GM19372 (cell line): ENCODE measurements at regions not wholly inside any gene's neighbourhood (a gene's known extent, or its start where the extent isn't known, plus 50 kb on each side); places are given as distances from the start of the nearest gene placed in this dataset.

ENCODE experiments used
- ATAC-seq: cut with Tn5 transposase; IDR thresholded peaks from one replicate; pipeline ENCODE4 v1.9.1; 2021; ENCODE audit warnings: mild to moderate bottlenecking, low read depth, moderate library complexity; ENCODE audit not compliant: unreplicated experiment

DNA sequence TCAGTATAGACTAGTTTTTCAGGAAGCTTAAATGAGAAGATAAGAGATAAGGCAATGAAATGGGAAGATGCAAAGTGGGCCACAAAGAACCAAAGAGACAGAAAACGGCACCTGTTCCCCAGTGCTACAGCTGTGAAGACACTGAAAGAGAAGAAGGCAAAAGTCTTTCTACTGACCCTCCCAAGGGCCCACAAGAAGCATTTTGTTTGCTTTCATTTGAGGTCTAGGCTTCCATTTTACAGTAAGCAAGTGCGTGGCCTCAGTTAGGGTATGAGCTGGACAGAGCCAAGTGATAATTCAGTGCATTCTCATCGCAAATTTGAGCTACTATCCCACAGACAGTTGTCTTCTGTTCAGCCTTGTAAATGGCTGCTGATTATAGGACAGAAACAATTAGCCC, 53.4 kb upstream of the STK17B start:
- no peak for ATAC-seq

DNA sequence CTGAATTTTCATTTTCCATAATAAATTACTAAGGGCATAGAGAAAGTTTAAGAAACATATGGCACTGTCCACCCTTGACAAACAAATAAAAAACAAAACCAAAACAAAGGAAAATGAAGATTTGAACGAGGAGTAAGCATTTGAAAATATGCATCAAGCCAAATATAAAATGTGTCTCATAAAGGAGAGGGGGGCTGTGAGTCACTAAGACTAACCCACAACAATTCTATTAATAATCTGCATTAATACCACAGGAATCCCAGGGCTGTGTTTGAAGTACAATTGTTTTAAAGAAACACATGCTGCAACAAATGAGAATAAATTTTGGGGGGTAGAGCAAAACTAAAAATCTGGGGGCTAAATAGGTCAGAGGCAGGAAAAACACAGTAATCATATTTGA, 53.8 kb upstream of the STK17B start:
- ATAC-seq: no peak

DNA sequence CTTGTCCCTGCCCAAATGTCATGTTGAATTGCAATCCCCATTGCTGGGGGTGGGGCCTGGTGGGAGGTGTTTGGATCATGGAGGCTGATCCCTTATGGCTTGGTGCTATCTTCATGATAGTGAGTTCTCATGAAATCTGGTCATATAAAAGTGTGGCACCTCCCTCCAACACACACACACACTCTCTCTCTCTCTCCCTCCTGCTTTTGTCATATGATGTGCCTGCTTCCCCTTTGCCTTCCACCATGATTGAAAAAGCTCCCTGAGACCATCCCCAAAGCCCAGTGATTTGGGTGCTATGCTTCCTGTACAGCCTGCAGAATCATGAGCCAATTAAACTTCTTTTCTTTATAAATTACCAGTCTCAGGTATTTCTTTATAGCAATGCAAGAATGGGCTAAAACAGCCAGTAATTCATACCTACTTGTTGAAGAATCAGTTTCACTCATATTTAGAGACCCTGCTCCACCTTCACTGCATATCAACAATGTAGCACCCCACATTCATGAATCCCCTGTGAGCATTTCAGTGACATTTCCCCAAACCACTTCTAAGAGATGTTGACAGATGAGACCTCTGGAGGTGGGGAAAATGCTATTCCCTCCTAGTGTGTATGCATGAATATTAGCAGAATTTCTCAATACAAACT, 54.8 kb upstream of the STK17B start:
- ATAC-seq: no peak

DNA sequence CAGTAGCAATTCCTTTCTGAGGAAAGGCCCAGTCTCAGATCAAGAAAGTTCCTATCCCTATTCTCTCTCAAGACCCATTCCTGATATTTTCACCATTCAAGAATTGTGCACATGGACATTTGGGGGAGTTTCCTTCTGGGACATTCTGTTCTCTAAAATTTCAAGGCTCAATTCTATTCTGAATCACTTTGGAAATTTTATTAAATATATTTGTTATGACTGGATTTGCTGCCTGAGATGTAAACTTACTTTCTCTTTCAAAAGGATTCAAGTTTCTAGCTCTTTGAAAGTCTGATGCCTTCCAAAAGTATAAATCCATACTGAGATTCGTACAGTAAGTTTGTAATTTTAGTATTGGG, 55.3 kb upstream of the STK17B start:
- ATAC-seq: no peak

DNA sequence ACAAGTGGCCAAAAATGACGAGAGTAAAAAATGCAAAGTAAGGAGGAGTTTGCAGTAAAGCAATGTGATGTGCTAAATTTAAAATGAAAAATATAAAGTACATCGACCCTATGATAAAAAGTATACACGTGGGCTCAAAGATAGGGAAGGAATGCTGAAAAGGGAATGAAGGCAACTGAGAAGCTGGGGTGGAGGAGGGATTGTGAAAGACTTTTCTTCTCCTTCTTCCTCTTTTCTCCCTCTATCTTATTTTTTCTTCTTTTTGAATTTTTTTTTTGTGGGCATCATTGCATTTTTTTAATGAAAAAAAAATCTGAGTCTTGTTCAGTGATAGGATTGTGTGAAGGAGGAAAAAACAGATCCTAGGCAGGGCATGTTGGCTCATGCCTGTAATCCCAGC, 57.6 kb upstream of the STK17B start:
- ATAC-seq: no peak

DNA sequence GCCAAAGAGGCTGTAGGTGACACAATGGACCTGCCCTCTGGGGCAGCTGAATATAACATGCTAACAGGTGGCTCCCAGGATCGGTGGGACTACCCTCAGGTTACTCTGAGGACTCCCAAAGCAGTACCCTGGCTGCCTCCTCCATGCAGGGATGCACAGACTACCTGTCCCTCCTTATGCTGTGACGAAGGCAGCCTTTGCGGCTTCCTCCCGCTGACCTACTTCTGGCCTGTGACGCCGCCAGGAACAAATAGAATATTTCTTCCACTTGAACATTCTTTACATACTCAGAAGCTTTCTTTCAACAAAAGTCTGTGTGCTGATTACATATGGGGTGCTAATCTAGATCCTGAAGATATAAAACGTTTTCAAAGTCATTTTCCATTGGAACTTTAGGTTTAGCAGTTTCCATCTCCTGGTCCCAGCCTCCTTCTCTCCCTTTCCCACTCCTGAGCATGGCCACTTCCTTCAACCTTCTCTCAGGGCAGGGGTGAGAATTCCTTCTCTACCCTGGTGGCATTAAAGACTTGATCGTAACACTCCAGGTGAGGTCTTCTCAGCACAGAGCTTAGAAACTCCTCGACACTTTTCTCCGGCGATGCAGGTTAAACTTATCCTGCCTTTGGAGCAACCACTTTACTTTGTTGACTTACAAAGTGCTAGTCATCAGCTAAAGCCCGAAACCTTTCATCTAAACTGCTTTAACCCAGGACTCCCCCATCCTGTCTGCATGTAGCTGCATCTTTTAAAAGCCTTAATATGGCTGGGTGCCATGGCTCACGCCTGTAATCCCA, 58.9 kb upstream of the STK17B start:
- ATAC-seq: no peak

DNA sequence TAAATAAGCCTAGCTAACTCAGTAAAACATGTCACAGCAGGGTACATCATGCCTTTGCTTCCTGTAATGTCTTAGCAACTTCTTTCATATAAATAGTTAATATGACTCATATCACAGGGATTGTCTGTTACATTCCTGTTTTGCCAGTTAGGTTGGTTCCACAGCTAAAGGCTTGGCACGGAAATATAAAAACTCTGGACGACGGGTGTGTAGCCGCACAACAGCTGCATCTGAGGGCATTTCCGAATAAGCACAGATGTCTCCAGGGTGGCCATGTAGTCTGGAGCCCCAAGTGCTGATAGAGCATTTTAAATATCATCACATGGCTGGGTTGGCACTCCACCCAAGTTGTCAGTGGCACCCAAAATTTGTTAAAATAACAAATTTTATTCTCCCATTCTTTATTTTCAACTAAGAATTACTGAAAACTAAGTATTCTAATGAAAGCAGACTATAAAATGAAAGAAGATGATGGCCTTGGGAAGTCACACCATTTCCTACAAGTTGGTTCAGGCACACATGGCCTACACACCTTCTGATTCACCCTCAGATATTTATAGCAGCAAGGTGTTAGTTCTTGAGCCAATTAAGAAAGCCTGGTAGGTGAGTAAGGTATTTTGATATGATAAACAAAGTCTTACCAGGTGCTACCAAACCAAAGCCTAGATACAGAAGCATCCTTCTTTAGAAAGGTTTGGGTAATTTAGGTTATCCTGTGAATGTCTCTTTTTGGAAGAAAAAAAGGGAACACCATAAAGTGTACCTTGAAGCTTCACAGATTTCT, 61.8 kb upstream of the STK17B start:
- peak; percentile 14 for ATAC-seq

DNA sequence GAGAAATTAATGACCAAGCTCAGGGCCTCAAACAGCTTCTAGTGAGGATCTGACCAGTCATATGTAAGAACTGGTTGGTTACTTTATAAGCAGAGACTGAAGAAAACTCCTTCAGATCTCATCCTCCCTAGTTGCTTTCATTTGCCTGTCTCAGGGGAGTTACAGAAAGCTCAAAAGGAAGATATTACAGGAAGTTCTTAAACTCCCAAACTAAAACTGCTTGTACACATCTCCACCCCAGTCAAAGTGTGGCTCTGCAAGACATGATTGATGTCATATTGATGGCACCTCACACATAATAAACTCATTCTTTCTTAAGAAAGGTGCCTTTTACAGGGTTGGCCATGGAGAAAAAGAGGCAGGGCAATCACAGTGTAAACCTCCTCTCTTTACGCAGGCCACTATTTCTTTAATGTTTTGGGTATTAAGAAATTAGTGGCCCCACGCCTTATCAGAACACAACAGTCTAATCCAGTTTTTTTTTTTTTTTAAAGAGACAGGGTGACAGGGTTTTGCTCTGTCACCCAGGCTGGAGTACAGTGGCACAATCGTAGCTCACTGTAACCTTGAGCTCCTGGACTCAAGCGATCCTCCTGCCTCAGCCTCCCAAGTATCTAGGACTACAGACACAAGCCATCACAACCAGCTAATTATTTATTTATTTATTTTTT, 62.6 kb upstream of the STK17B start:
- peak; percentile 65 for ATAC-seq

DNA sequence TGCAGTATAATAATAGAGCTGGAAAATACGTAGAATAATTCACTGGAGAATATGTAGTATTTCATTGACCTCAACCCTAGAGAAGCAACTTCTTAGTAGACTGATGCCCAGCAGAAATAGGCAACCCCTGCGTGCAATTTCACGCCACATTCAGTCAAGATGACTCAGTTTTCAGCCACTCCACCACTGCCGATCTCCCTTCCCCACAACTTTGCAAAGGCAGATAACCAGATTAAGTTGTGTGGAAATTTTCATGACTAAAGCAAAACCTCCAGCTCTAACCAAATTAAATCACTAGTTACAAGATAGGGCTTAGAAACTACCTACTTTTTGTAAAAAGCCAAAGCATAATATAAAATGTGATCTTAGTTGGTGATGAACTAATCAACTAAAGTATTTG, 63.3 kb upstream of the STK17B start:
- peak; percentile 38 for ATAC-seq

DNA sequence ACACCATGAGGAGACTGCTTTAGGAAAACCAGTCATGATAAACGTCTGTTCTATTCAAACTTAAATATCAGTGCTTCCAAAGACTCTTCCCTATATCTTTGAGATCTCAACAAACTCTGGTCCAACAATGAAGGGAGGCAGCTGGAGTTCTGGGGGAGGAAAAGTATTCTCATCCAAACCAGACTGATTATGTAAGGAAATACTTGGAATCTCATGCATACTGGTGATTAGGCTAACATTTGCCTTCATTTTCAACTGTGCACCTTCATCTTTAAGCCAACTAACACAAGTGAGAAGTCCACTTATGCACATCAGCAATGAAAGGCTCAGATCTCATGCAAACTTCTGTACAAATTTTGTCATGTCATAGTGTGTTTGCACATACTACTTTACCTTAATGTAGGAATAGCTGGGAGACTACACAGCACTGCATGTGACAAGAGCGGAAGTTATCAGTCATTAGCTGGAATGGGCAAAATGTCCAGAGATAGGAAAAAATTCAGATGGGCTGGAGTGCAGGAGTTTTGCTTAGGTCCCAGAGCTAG, 67.5 kb upstream of the STK17B start:
- no peak for ATAC-seq

DNA sequence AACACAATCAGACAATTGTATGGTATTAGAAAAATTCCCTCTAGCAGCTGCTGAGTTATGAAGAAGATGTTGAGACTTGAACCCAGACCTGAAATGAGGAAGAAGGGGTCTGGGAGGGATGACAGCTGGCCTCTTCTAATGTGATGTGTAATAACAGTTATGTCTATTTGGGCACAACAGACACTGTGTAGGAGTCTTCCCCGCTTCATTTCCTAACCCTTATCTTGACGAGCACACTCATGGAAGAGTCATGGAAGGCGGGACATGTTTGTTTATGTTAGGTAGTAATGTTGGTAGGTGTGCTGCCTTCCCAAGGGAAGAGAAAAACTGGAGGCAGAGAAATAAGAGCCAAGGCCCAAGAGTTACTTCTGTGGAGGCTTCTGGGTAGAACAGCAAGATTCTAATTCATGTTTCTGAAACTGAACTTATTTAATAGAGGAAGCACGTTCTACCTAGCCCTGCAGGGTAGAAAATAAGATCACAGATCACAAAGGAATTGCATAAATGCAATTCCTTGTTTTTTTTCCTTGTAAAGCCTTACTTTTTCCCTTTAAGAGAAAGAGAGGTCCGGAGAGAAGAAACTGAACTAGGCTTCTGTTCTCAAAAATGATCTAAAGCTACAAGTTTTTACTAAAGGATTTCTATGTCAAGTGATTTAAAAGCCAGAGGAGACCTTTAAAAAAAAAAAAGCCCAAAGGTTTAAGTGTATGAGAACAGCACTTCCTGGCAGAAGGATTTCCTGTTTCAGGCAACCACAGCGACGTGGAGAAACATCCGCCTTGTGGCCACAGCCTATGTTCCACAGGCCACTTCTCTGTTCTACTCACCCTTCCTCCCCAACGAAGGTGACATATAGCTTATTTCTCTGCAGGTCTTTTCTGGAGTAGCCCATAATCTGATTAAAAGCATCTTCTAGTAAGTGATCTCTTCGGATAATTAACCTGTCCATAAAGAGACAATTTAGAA, 68.5 kb upstream of the STK17B start:
- ATAC-seq: peak; percentile 76

DNA sequence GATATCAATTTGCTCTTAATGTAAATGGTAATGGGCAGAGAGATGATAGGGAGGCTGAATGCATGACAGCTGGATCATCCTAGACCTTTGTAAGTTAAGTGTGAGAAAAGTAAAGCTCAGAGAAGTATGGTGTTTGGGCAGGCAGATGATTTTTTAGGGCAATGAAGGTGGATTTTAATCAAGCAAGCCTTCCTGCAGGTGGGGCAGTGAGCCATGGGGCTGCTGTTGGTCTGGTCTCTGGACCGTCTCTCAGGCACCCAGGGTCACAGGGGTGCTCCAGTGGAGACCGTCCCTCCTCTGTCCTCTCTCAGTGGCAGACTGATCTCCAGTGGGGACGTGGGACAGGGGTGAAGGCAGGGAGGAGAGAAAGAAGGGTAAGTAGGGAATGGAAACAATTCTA, 69.8 kb upstream of the STK17B start:
- ATAC-seq: no peak

DNA sequence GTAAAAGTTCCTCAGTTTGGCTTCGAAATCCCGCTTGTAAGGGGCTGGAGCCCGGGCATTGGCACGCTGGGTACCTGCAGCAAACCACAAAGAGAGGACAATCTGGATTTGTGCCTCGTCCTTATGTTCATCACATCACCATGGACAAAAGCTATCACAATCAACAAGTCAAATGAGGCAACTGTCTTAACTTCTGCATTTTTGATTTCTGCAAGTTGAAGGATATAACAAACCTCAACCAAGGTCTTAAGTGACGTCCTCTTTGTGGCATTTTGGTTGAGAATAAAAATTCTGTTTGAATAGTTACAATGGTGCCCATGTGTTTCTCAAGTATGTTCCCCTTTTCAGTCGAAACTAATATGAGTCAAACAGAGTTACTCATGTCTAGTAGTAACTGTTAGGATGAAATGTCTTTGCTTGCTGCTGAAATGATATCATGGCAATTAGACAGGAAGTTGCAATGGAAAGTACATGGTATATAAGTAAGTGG, 70.8 kb upstream of the STK17B start:
- peak; percentile 66 for ATAC-seq

DNA sequence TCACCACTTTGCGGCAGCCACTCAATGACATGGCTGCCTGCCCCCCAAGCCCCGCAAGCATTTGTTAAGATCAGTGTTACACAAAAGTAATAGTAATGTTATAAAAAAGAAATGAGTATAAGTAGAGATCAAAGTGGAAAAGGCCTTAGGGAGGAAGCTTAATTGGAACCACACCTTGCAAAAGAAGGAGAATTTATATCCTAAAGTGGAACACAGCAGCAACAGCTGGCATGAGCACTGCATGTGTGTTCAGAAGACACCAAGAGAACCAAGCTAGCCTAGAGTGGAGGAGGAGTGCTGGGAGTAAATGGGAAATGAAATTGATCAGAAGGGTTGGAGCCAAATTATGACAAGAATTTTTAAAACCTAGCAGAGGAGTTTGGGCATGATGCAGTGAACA, 73.1 kb upstream of the STK17B start:
- ATAC-seq: no peak

DNA sequence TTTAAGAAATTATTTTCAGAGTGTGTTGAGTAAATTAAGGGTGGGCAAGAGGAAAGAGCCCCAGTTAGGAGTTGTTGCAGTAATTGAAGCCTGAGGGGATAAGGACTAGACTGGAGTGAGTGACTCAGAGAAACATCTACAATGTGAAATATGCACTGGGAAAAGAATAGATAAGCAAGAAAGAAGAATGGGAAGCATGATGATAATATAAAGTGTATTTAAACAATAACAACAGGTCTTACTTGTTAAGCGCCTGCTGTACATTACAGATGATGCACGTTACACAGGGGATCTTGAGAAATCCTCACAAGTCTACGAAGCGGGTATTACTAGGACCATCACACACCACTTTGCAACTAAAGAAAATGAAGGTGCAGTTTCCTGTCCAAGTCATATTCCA, 73.6 kb upstream of the STK17B start:
- ATAC-seq: no peak

DNA sequence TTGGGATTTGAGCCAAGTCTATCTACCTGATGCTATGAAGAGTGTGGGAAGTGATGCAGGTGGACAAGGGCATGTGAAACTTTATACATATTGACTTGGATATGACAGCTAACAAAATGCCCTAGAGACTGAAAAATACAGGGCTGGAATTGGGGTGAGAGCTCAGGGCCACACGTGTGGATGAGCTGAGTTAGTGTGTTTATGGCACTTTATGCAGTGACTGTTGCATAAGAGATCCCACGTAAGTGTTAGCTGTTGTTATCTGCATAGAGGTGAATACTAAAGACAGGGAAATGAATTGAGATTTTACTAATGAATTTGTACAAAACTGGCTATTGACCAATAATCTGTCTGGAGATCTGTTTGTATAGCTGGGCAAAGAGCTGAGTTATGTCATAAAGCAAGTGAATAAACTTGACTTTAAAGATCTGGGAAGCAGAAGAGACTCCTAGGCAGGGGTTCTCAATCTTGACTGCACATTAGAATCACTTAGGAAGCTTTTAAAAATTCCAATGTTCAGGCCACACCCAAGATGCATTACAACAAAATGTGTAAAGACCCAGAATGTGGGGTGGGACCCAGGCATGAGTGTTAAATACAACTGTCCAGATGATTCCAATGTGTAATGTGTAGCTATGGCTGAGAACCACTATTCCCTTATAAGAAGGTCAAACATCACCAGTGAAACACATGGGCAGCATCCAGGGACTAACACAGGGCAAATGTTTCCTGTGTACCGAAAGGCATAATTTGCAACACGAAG, 74.2 kb upstream of the STK17B start:
- ATAC-seq: no peak

DNA sequence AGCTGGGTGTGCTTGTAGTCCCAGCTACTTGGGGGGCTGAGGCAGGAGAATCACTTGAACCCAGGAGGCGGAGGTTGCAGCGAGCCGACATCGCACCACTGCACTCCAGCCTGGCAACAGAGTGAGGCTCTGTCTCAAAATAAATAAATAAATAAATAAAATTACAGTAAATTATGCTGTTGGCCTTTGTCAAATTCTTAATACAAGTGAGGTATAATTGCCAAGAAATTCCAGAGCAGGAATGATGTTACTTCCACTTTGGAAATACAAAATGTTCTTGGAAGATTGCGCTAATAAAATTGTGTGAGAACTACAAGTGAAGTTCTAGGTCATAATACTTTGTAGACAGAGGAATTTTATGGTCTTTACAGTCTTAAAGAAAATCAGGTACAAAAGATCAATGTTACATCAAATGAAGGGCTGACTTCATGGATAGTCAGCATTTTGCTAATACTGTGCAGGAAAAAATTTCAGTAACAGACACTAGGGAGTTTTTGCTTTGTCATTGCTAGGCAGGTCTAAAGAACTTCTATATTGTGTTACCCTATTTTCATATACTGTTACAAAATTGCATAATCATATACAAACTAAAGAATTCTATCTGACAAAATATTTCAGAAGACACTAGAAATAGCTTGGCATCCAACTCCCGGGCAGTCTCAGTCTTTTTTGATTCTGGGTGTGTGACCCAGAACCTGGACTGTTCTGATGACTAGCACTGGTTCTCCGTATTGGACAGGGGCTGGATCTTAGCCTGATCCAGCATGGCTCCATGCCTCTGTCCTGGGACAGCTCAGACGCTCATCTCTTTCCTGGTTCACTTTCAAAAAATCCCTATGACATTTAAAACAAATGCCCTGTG, 76.0 kb upstream of the STK17B start:
- no peak for ATAC-seq

DNA sequence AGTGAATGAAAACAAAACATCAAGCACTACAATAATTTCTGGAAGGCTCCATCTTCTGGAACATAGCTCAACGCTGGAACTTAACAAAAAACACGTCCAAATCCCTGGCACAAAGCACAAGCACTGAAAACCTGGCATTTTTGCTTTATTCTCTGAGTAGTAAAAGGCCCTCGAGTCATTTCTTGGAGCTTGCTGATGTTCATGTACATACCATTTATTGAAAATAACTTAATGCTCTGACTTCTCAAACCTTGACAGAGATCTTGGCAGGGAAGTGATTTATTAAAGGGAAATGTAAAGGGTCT, 76.5 kb upstream of the STK17B start:
- ATAC-seq: no peak
